ENCODE measurements at regions not wholly inside any gene's neighbourhood (a gene's known extent, or its start where the extent isn't known, plus 50 kb on each side); places are given as distances from the start of the nearest gene placed in this dataset.

GRCh38 chr2:126117886-126118285 lies 538.1 kb upstream of the GYPC start:
- Mint-ChIP-seq H3K9me3 (ENCODE audit: insufficient read depth) (no peaks in the 10 kb centered on the region), H3K4me1 (no peaks in the 10 kb centered on the region), H3K4me3 (no peak overlapping the region), H3K27ac (no peak overlapping the region), H3K27me3 (no peaks in the 10 kb centered on the region)
- no peak overlapping the region for H3K4me3 ChIP-seq (ENCODE audit: control extremely low read depth in 1 of 5, extremely low read depth in 1 of 5, insufficient read depth in 1 of 5, low read depth in 2 of 5, low read length in 4 of 5)
- H3K4me2 ChIP-seq (replicated peaks; ENCODE audit: low read depth, low read length, poor library complexity, severe bottlenecking): no peak overlapping the region
- H3K27ac ChIP-seq (ENCODE audit: low read length in 2 of 2): no peak overlapping the region
- POLR2A ChIA-PET: no interaction called here
- H2AFZ ChIP-seq (ENCODE audit: insufficient read depth, low read depth, low read length, poor library complexity, severe bottlenecking): no peak overlapping the region
- H3K9me3 ChIP-seq (ENCODE audit: control extremely low read depth in 1 of 3, control insufficient read depth in 2 of 3, insufficient read depth in 1 of 3, low read length in 2 of 3): no peaks in the 10 kb centered on the region
- CTCF ChIA-PET: no interaction called here
- DNase-seq (no peak), ATAC-seq (ENCODE audit: low read depth) (no peak)
- no peaks in the 10 kb centered on the region for H3K79me2 ChIP-seq (ENCODE audit: control insufficient read depth, insufficient read depth, low read length)
- no peaks in the 10 kb centered on the region for H3K36me3 ChIP-seq (replicated peaks in 1 of 2; ENCODE audit: control extremely low read depth in 1 of 2, control insufficient read depth in 1 of 2, extremely low read depth in 1 of 2, insufficient read depth in 2 of 2, low read length in 1 of 2)
- WGBS (ENCODE audit: insufficient coverage): no CpG with 5 or more reads among the region's 1 CpG
- intact Hi-C loops (cut with micrococcal nuclease): no loop called here
- H4K20me1 ChIP-seq (ENCODE audit: control insufficient read depth, insufficient read depth, low read length, poor library complexity, severe bottlenecking): no peaks in the 10 kb centered on the region
- no peak overlapping the region for H3K9ac ChIP-seq (ENCODE audit: low read length)
- H3K4me1 ChIP-seq (ENCODE audit: control insufficient read depth in 2 of 2, insufficient read depth in 2 of 2, low read length in 2 of 2): no peaks in the 10 kb centered on the region
- TF ChIP-seq EZH2 (IDR thresholded peaks at IDR 0.05; ENCODE audit: borderline replicate concordance, insufficient read depth, low read depth, low read length, poor library complexity, severe bottlenecking) (no peak), CTCF (IDR thresholded peaks at IDR 0.05) (no peak)
- no peaks in the 10 kb centered on the region for H3K27me3 ChIP-seq (replicated peaks in 1 of 4; ENCODE audit: control extremely low read depth in 1 of 4, control insufficient read depth in 3 of 4, insufficient read depth in 4 of 4, low read length in 3 of 4)

- H3K27ac ChIP-seq (ENCODE audit: low read length in 2 of 2): no peak overlapping the region
- H3K36me3 ChIP-seq (replicated peaks in 1 of 2; ENCODE audit: control extremely low read depth in 1 of 2, control insufficient read depth in 1 of 2, extremely low read depth in 1 of 2, insufficient read depth in 2 of 2, low read length in 1 of 2): no peaks in the 10 kb centered on the region
- TF ChIP-seq EZH2 (IDR thresholded peaks at IDR 0.05; ENCODE audit: borderline replicate concordance, insufficient read depth, low read depth, low read length, poor library complexity, severe bottlenecking) (no peak), CTCF (IDR thresholded peaks at IDR 0.05) (no peak)
- no peak overlapping the region for H3K9ac ChIP-seq (ENCODE audit: low read length)
- H3K4me3 Mint-ChIP-seq: no peak overlapping the region
- no peaks in the 10 kb centered on the region for H4K20me1 ChIP-seq (ENCODE audit: control insufficient read depth, insufficient read depth, low read length, poor library complexity, severe bottlenecking)
- H3K9me3 ChIP-seq (ENCODE audit: control extremely low read depth in 1 of 3, control insufficient read depth in 2 of 3, insufficient read depth in 1 of 3, low read length in 2 of 3): peaks cover 0 to 1% (median under 1%) of the 10 kb centered on the region in 3 donors
- H3K4me1 Mint-ChIP-seq: no peaks in the 10 kb centered on the region
- H3K9me3 Mint-ChIP-seq (ENCODE audit: insufficient read depth): no peaks in the 10 kb centered on the region
- ChIA-PET CTCF (no interaction called here), POLR2A (no interaction called here)
- H3K4me3 ChIP-seq (ENCODE audit: control extremely low read depth in 1 of 5, extremely low read depth in 1 of 5, insufficient read depth in 1 of 5, low read depth in 2 of 5, low read length in 4 of 5): no peak overlapping the region
- H3K4me2 ChIP-seq (replicated peaks; ENCODE audit: low read depth, low read length, poor library complexity, severe bottlenecking): no peak overlapping the region
- intact Hi-C loops (cut with micrococcal nuclease): no loop called here
- no peaks in the 10 kb centered on the region for H3K4me1 ChIP-seq (ENCODE audit: control insufficient read depth in 2 of 2, insufficient read depth in 2 of 2, low read length in 2 of 2)
- H3K27me3 ChIP-seq (replicated peaks in 1 of 4; ENCODE audit: control extremely low read depth in 1 of 4, control insufficient read depth in 3 of 4, insufficient read depth in 4 of 4, low read length in 3 of 4): no peaks in the 10 kb centered on the region
- no peaks in the 10 kb centered on the region for H3K79me2 ChIP-seq (ENCODE audit: control insufficient read depth, insufficient read depth, low read length)
- DNase-seq (no peak), ATAC-seq (ENCODE audit: low read depth) (no peak)
- no peak overlapping the region for H2AFZ ChIP-seq (ENCODE audit: insufficient read depth, low read depth, low read length, poor library complexity, severe bottlenecking)
- H3K27ac Mint-ChIP-seq: no peak overlapping the region
- 60% methylated on average over 1 of the region's 1 CpG for WGBS (ENCODE audit: insufficient coverage)
- H3K27me3 Mint-ChIP-seq: no peaks in the 10 kb centered on the region
Observed at GRCh38 chr2:126145752-126146151, 510.2 kb upstream of the GYPC start.
